ENCODE measurements at regions not wholly inside any gene's neighbourhood (a gene's known extent, or its start where the extent isn't known, plus 50 kb on each side); places are given as distances from the start of the nearest gene placed in this dataset.

DNA sequence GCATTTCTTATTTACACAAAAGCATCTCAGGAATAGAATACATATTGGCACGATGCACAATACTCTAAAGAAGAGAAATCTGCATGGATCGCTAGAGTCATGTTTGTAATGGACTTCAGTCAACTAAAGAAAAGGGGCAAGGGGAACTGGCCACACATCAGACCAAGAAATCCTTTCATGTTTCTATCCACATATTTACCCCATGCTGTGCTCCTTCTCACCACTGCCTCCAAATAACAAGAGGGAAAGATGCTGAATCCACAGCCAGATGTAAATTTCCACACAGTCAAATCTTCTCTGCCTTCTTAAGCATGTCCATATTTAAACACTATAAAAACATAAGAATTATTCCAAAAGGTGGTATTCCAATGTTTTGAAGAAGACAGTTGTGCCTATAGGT lies 67.6 kb downstream of the COX18 start:
- TF ChIP-seq ZNF274 (IDR thresholded peaks at IDR 0.05; ENCODE audit: low read depth, low read length) (no peak), YY1 (IDR thresholded peaks at IDR 0.05; ENCODE audit: insufficient read depth, insufficient read length) (no peak), SUZ12 (IDR thresholded peaks at IDR 0.05; ENCODE audit: extremely low read depth, insufficient read depth, insufficient read length) (no peak)
